Neural crest cell (in vitro differentiated cells): ENCODE measurements at regions not wholly inside any gene's neighbourhood (a gene's known extent, or its start where the extent isn't known, plus 50 kb on each side); places are given as distances from the start of the nearest gene placed in this dataset.

Experiments used
- DNase-seq: peaks from one replicate; pipeline ENCODE4 v3.0.0; 2021; ENCODE audit warnings: low read depth, mixed read lengths, low spot score
- H3K27ac Mint-ChIP-seq: one replicate; pipeline ENCODE4 v1.8.0; 2021; ENCODE audit warnings: mild to moderate bottlenecking, mixed read lengths; ENCODE audit not compliant: unreplicated experiment
- H3K27me3 Mint-ChIP-seq: 2 replicates; pipeline ENCODE4 v1.8.0; 2021; ENCODE audit warnings: low read depth, mild to moderate bottlenecking, mixed read lengths
- H3K36me3 Mint-ChIP-seq: 2 replicates; pipeline ENCODE4 v1.8.0; 2021; ENCODE audit warnings: low read depth, mild to moderate bottlenecking, mixed read lengths
- H3K4me1 Mint-ChIP-seq: 2 replicates; pipeline ENCODE4 v1.8.0; 2021; ENCODE audit warnings: mixed read lengths
- H3K4me3 Mint-ChIP-seq: one replicate; pipeline ENCODE4 v1.8.0; 2021; ENCODE audit warnings: mild to moderate bottlenecking, mixed read lengths
- H3K9me3 Mint-ChIP-seq: 2 replicates; pipeline ENCODE4 v1.8.0; 2021; ENCODE audit warnings: mixed read lengths
- CTCF ChIP-seq: fragments of 200-600 bp; sonication (generic); conservative IDR thresholded peaks from 2 replicates; pipeline ENCODE4 v1.5.0; 2021; ENCODE audit warnings: antibody characterized with exemption, mild to moderate bottlenecking

- H3K4me1 Mint-ChIP-seq = no peaks in the 10 kb centered on the region
- TF ChIP-seq CTCF = no peak
- H3K27ac Mint-ChIP-seq = peak overlapping the region; percentile 79
These were observed 110.1 kb upstream of the SLC44A3 start for GRCh38 chr1:94709891-94710581.

GRCh38 chr1:94708811-94709210, 111.3 kb upstream of the SLC44A3 start:
- no peaks in the 10 kb centered on the region for H3K27me3 Mint-ChIP-seq
- DNase-seq = no peak
- H3K36me3 Mint-ChIP-seq = no peaks in the 10 kb centered on the region
- no peak overlapping the region for H3K27ac Mint-ChIP-seq
- no peak for TF ChIP-seq CTCF
- H3K4me1 Mint-ChIP-seq = no peaks in the 10 kb centered on the region
- no peaks in the 10 kb centered on the region for H3K9me3 Mint-ChIP-seq
- H3K4me3 Mint-ChIP-seq = no peak overlapping the region

More at GRCh38 chr1:94709891-94710581, 110.1 kb upstream of the SLC44A3 start:
- no peak for DNase-seq
- no peaks in the 10 kb centered on the region for H3K36me3 Mint-ChIP-seq
- H3K27me3 Mint-ChIP-seq = no peaks in the 10 kb centered on the region
- no peaks in the 10 kb centered on the region for H3K9me3 Mint-ChIP-seq
- H3K4me3 Mint-ChIP-seq = no peak overlapping the region

GRCh38 chr1:94708299-94708685, 111.9 kb upstream of the SLC44A3 start:
- no peaks in the 10 kb centered on the region for H3K36me3 Mint-ChIP-seq
- H3K4me1 Mint-ChIP-seq = no peaks in the 10 kb centered on the region
- H3K27me3 Mint-ChIP-seq = no peaks in the 10 kb centered on the region
- no peaks in the 10 kb centered on the region for H3K9me3 Mint-ChIP-seq
- H3K27ac Mint-ChIP-seq = peak overlapping the region; percentile 20
- no peak for TF ChIP-seq CTCF
- DNase-seq = no peak
- H3K4me3 Mint-ChIP-seq = no peak overlapping the region

- Mint-ChIP-seq H3K4me3 (no peak overlapping the region), H3K9me3 (no peaks in the 10 kb centered on the region), H3K27me3 (no peaks in the 10 kb centered on the region), H3K27ac (no peak overlapping the region), H3K4me1 (peaks cover 2% of the 10 kb centered on the region), H3K36me3 (no peaks in the 10 kb centered on the region)
- TF ChIP-seq CTCF = no peak
- no peak for DNase-seq
These were observed 112.5 kb upstream of the SLC44A3 start for GRCh38 chr1:94707321-94708298.

- no peaks in the 10 kb centered on the region for H3K9me3 Mint-ChIP-seq
- DNase-seq = no peak
- peaks cover 3% of the 10 kb centered on the region for H3K36me3 Mint-ChIP-seq
- H3K4me3 Mint-ChIP-seq = no peak overlapping the region
- no peak for TF ChIP-seq CTCF
- peaks cover 10% of the 10 kb centered on the region for H3K4me1 Mint-ChIP-seq
- H3K27ac Mint-ChIP-seq = no peak overlapping the region
- H3K27me3 Mint-ChIP-seq = no peaks in the 10 kb centered on the region
These were observed 117.7 kb upstream of the SLC44A3 start for GRCh38 chr1:94702442-94702815.
